Retinal pigment epithelial cell (primary cell): ENCODE measurements at regions not wholly inside any gene's neighbourhood (a gene's known extent, or its start where the extent isn't known, plus 50 kb on each side); places are given as distances from the start of the nearest gene placed in this dataset.

Experiments used
- DNase-seq: peaks from one replicate; pipeline ENCODE4 v3.0.0-alpha.2; 2010; ENCODE audit warnings: low read depth
- H3K4me3 ChIP-seq: 2 replicates; pipeline ENCODE4 v1.5.1; 2011; ENCODE audit warnings: mild to moderate bottlenecking, low read length, control low read depth, moderate library complexity
- TF ChIP-seq, protein P1 (sequence below): conservative IDR thresholded peaks from 2 replicates; pipeline ENCODE4 v1.5.1; 2011; ENCODE audit warnings: low read depth, low read length, control low read depth, inconsistent platforms

DNA sequence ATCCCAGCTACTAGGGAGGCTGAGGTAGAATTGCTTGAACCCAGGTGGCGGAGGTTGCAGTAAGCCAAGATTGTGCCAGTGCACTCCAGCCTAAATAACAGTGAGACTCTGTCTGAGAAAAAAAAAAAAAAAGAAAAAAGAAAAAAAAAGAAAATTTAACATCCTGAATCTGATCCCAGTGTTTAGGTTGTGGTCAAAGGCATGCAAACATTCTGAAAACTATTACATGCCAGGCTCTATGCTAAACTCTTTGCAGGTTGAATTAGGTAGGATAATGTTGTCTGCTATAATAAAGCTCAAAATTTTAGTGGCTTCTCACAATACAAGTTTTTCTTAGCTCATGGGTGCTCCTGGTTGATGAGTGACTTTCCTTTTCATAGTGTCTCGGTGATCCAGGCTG, 367.4 kb downstream of the PSAT1 start:
- no peak overlapping the region for H3K4me3 ChIP-seq
- DNase-seq: no peak
- TF ChIP-seq, protein P1, sequence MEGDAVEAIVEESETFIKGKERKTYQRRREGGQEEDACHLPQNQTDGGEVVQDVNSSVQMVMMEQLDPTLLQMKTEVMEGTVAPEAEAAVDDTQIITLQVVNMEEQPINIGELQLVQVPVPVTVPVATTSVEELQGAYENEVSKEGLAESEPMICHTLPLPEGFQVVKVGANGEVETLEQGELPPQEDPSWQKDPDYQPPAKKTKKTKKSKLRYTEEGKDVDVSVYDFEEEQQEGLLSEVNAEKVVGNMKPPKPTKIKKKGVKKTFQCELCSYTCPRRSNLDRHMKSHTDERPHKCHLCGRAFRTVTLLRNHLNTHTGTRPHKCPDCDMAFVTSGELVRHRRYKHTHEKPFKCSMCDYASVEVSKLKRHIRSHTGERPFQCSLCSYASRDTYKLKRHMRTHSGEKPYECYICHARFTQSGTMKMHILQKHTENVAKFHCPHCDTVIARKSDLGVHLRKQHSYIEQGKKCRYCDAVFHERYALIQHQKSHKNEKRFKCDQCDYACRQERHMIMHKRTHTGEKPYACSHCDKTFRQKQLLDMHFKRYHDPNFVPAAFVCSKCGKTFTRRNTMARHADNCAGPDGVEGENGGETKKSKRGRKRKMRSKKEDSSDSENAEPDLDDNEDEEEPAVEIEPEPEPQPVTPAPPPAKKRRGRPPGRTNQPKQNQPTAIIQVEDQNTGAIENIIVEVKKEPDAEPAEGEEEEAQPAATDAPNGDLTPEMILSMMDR: no peak

DNA sequence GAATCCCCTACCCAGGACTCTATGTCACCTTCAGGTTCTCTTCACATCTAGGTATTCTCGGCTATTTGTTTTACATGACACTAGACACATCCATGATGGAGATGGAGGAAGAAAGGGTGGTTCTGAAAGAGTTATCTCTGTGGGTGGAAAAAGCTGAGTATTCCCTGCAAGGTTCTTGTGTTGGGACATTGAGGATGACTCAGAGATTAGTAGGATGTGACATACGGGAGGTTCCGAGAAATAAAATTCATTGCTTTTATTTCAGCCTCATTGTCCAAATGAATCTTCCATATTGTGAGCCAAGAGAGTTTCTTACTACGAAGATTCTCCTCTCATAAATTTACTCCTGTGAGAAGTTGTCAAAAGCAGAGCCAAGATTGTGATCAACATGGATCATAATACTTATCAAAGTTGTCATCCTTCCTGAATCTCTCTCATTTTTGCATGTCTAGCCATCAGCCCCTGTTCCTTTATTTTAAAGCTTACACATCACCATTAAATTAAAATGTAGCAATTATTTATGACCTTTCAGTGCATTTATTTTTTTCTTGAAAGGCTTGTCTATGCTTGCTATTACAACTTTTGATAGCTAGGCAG, 370.0 kb downstream of the PSAT1 start:
- DNase-seq: no peak
- TF ChIP-seq, protein P1: no peak
- no peak overlapping the region for H3K4me3 ChIP-seq

DNA sequence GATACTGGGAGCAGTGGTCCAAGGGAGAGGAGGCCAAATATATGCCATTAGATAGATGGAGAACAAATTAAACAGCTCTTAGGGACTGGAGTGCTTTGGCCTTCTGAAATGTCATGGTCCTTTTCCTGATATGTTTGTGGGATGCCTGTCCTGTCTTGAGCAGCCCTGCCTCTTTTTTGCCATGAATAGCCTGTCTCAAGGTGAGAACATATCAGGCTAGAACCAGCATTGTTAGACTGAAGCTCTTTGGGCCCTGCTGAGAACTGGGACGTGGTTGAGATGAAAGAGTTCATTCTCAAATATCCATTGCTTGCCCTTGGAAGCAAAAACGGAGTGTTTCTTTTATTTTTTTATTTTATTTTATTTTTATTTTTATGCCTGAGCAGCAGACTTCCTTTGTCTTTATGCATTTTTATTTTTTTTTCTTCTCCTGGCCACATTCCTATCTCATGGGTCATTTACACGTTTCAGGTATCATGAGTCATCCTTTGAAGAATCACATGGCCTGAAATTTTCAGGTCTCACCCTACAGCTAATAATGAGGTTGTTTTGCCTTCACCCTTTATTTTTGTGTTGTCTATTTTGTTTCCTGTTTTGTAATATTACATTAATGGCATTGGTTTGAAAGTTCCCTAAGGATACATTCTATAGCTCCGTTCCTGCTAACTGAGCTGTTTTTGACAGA, 371.4 kb downstream of the PSAT1 start:
- no peak overlapping the region for H3K4me3 ChIP-seq
- TF ChIP-seq, protein P1: no peak
- DNase-seq: peak; percentile 24

DNA sequence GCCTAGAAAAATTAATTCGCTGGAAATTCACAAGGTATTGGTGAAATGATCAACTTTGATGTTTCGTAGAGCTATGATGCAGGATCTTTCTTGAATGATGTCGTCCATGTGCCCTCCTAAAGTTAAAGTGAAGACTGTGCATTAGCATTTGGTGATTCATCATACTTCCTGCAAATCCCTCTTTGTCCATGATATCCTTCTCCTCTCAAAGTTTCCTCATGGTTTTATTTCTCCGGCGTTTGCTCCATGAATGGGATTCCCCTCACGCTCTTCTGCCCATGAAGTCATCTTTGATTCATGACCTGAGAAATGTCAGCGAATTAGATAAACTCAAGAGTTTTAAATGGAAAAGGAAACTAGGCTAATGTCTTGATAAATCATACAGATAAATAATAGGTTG, 372.7 kb downstream of the PSAT1 start:
- DNase-seq: no peak

DNA sequence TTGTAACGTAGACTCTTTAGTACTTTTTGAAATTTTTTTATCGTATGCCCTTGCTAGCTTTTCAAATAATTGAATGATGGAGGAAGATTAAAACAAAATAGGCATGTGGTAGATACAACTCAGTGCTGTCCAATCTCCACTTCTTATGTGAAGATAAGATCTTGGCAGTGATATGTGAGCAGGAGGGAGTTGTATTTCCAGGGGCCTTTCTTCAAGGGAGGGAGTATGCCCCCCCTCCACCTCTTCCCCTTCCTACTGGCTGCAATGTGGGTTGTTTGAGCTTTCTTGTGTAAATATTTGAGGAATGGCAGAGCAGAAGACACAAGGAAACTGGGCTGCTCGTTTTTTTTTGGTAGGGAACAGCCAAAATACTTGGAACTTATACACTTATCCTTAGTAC, 374.9 kb downstream of the PSAT1 start:
- no peak for DNase-seq
- TF ChIP-seq, protein P1: no peak
- H3K4me3 ChIP-seq: no peak overlapping the region

More for the DNA sequence above, 372.7 kb downstream of the PSAT1 start:
- TF ChIP-seq, protein P1: no peak
- no peak overlapping the region for H3K4me3 ChIP-seq

DNA sequence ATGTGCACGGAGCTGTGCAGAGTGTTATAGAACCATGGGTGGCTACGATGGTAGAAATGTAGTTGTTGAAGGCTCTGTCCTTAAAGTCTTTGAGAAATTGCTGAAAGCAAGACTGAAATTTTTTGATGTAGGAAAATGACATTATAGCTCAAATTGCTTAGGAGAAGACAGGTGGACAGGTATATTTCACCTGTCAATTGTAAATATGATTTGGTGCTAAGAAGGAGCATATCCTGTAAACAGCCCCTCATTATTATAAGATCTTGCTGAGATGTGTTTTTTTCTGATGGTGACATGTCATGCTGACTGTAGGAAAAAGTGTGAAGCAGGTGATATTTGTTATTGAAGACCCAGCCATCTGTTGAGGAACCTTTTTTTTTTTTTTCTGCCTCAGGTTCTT, 377.9 kb downstream of the PSAT1 start:
- no peak overlapping the region for H3K4me3 ChIP-seq
- TF ChIP-seq, protein P1: no peak
- DNase-seq: no peak

- H3K4me3 ChIP-seq: no peak overlapping the region
- DNase-seq: no peak
- TF ChIP-seq, protein P1: no peak
Observed at GRCh38 chr9:78676009-78676408, 379.1 kb downstream of the PSAT1 start.
